HepG2 (cell line): ENCODE measurements at regions not wholly inside any gene's neighbourhood (a gene's known extent, or its start where the extent isn't known, plus 50 kb on each side); places are given as distances from the start of the nearest gene placed in this dataset.

ENCODE experiments used
- ATAC-seq: fragments of 200-7000 bp; cut with Tn5 transposase; 3 replicates; pipeline ENCODE4 v1.9.1; 2020; ENCODE audit warnings: mild to moderate bottlenecking, moderate library complexity
- BruUV-seq: library from RNA; stranded (reverse); fragments of 400-500 nt; replicated peaks from 2 replicates; lab custom pipeline; 2021; lab: Mats Ljungman, UMichigan
- CTCF ChIA-PET: fragments of 300-600 bp; formaldehyde crosslinking; extraction: SDS; loops from one replicate; lab custom pipeline; 2021; ENCODE audit warnings: low total read pairs, inconsistent platforms, low intra/inter-chr PET ratio; lab: Yijun Ruan, JAX
- POLR2A ChIA-PET: fragments of 350-600 bp; sonication (Branson Sonifier 250); formaldehyde crosslinking; loops from one replicate; lab custom pipeline; 2020; ENCODE audit warnings: antibody characterized with exemption, inconsistent platforms; lab: Yijun Ruan, JAX
- DNase-seq: peaks from one replicate; pipeline ENCODE4 v3.0.0-alpha.2; 2015; ENCODE audit warnings: low spot score
- FAIRE-seq: peaks from 3 replicates; lab custom pipeline; 2011; peaks lifted over from hg19 to GRCh38; lab: Jason Lieb, UNC
- H2AFZ ChIP-seq: one replicate; pipeline ENCODE4 v1.6.1; 2011; ENCODE audit warnings: low read length, inconsistent platforms
- H3K27ac ChIP-seq: fragments of 300-600 bp; 3 replicates; pipeline ENCODE4 v1.8.0; 2011; ENCODE audit warnings: mixed run types, mild to moderate bottlenecking, mixed read lengths, low read length, inconsistent platforms; ENCODE audit not compliant: insufficient read depth; ENCODE audit errors: extremely low read length
- H3K27me3 ChIP-seq, 2 experiments: fragments of 200-600 bp in 1 of 2; 2 replicates in 1 of 2; 3 replicates in 1 of 2; pipeline versions ENCODE4 v1.6.0 to v1.8.0; 2011; ENCODE audit warnings: low read length in 2 of 2, mild to moderate bottlenecking in 2 of 2, moderate library complexity in 2 of 2, inconsistent platforms in 1 of 2; ENCODE audit not compliant: insufficient read depth in 2 of 2, control insufficient read depth in 1 of 2
- H3K36me3 ChIP-seq, 2 experiments: fragments of 200-600 bp in 1 of 2; replicated peaks in 1 of 2; 2 replicates in 1 of 2; 3 replicates in 1 of 2; pipeline versions ENCODE4 v1.5.1 to v1.8.0; 2011; ENCODE audit warnings: low read length in 2 of 2, inconsistent platforms in 1 of 2; ENCODE audit not compliant: insufficient read depth in 2 of 2, control insufficient read depth in 1 of 2
- H3K4me1 ChIP-seq: 2 replicates; pipeline ENCODE4 v1.5.1; 2012; ENCODE audit warnings: low read length, inconsistent platforms; ENCODE audit not compliant: insufficient read depth
- H3K4me2 ChIP-seq: 2 replicates; pipeline ENCODE4 v1.6.0; 2011; ENCODE audit warnings: low read depth, low read length, inconsistent platforms
- H3K4me3 ChIP-seq, 3 experiments: fragments of 200-600 bp in 1 of 3; sonication (generic), shearing (Covaris generic) in 1 of 3; replicated peaks in 1 of 3; 2 replicates each; pipeline ENCODE4 v1.5.1; 2011 to 2016; ENCODE audit warnings: low read length in 3 of 3, inconsistent platforms in 2 of 3, low read depth in 2 of 3, mild to moderate bottlenecking in 2 of 3, control low read depth in 1 of 3, mixed read lengths in 1 of 3; ENCODE audit not compliant: insufficient read depth in 1 of 3
- H3K79me2 ChIP-seq: one replicate; pipeline ENCODE4 v1.6.1; 2011; ENCODE audit warnings: low read length, inconsistent platforms; ENCODE audit not compliant: insufficient read depth
- H3K9ac ChIP-seq: 2 replicates; pipeline ENCODE4 v1.6.0; 2011; ENCODE audit warnings: mild to moderate bottlenecking, low read depth, low read length, inconsistent platforms; ENCODE audit not compliant: insufficient read depth
- H3K9me3 ChIP-seq: 2 replicates; pipeline ENCODE4 v1.5.1; 2012; ENCODE audit warnings: mild to moderate bottlenecking, low read length
- H4K20me1 ChIP-seq: 2 replicates; pipeline ENCODE4 v1.6.0; 2011; ENCODE audit warnings: inconsistent platforms, mild to moderate bottlenecking, low read length, moderate library complexity; ENCODE audit not compliant: insufficient read depth
- ATF7 ChIP-seq, 2 experiments: fragments of 450-650 bp in 1 of 2; sonication (generic) in 1 of 2; formaldehyde crosslinking in 1 of 2; IDR thresholded peaks; 2 replicates each; pipeline versions ENCODE4 v1.4.0 to v1.6.1; 2016 to 2020; ENCODE audit warnings: antibody characterized with exemption in 1 of 2, mild to moderate bottlenecking in 1 of 2, missing genetic modification reagents in 1 of 2
- DPF2 ChIP-seq: sonication (generic); formaldehyde crosslinking; IDR thresholded peaks from 2 replicates; pipeline ENCODE4 v1.4.0; 2020; ENCODE audit warnings: mild to moderate bottlenecking, low read depth, missing genetic modification reagents, borderline replicate concordance
- MEIS1 ChIP-seq: sonication (generic); formaldehyde crosslinking; IDR thresholded peaks from 2 replicates; pipeline ENCODE4 v1.9.0; 2021; ENCODE audit warnings: mild to moderate bottlenecking, missing genetic modification reagents, moderate library complexity, borderline replicate concordance
- ZC3H4 ChIP-seq: sonication (generic); formaldehyde crosslinking; IDR thresholded peaks from 2 replicates; pipeline ENCODE4 v1.4.0; 2020; ENCODE audit warnings: missing genetic modification reagents, borderline replicate concordance
- ZNF235 ChIP-seq: sonication (generic); formaldehyde crosslinking; IDR thresholded peaks from 2 replicates; pipeline ENCODE4 v1.8.1; 2023; ENCODE audit warnings: mild to moderate bottlenecking, missing genetic modification reagents, borderline replicate concordance
- ZNF629 ChIP-seq: sonication (generic); formaldehyde crosslinking; conservative IDR thresholded peaks from 2 replicates; pipeline ENCODE4 v1.5.0; 2020; ENCODE audit warnings: missing genetic modification reagents
- WGBS: methylation state at CpG from one replicate; pipeline ENCODE4 v1.1.6; 2017; ENCODE audit warnings: low lambda C conversion rate; 5-methylcytosine and 5-hydroxymethylcytosine counted together
- in situ Hi-C: cut with HindIII; loops from 2 replicates; pipeline ENCODE4 v1.10.0; 2017; ENCODE audit warnings: low pct_unique_long_range_greater_than_20kb; ENCODE audit not compliant: extremely low pct_ligation_motif_present
- intact Hi-C: fragments of 100-400 bp; cut with micrococcal nuclease; formaldehyde crosslinking; loops from one replicate; pipeline ENCODE4 v1.10.0; 2022; ENCODE audit not compliant: unreplicated experiment
- TF ChIP-seq, protein P1 (sequence below): sonication (generic); formaldehyde crosslinking; IDR thresholded peaks from 2 replicates; pipeline ENCODE4 v1.4.0; 2020; ENCODE audit warnings: missing genetic modification reagents
- TF ChIP-seq, protein P2 (sequence below): sonication (generic); formaldehyde crosslinking; IDR thresholded peaks from 2 replicates; pipeline ENCODE4 v1.4.0; 2020; ENCODE audit warnings: missing genetic modification reagents

DNA sequence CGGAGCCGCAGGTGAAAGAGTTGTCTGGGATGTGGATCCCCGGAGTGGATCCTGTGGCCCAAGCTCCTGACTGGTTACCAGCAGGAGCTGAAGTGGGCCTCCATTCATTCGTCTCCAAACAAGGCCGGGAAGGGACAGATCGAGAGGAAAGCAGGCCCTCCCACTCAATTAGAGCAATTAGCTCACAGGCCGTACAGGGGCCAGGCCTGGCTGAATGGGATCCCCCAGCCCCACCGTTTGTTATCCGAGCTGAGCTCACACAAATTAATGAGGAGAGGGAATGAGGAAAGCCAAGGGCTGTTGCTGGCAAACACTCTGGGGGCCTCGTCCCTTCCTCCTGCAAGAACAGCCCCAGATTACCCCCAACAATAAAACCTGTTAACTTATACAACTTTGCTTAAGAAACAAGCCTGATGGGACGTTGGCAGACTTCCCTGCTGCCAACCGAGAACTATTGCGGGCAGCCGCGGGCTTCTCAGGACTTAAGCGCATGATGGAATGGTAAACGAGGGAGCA, 338.0 kb downstream of the BCL11A start:
- DNase-seq (no peak), ATAC-seq (no peak), FAIRE-seq (no peak)
- ChIA-PET CTCF (no interaction called here), POLR2A (no interaction called here)
- H3K79me2 ChIP-seq, result no peaks in the 10 kb centered on the region
- H3K9me3 ChIP-seq, result no peaks in the 10 kb centered on the region
- intact Hi-C loops (no loop called here), in situ Hi-C loops (no loop called here)
- H4K20me1 ChIP-seq, result no peaks in the 10 kb centered on the region
- H3K27ac ChIP-seq, result no peak overlapping the region
- no peaks in the 10 kb centered on the region for H3K36me3 ChIP-seq
- H3K4me2 ChIP-seq, result no peak overlapping the region
- no peak overlapping the region for H2AFZ ChIP-seq
- no peak overlapping the region for H3K9ac ChIP-seq
- no peaks in the 10 kb centered on the region for H3K27me3 ChIP-seq
- WGBS, result 58% methylated on average over 17 of the region's 17 CpGs
- TF ChIP-seq ZNF629 (CRISPR knock-in tag) (no peak), MEIS1 (no peak), DPF2 (CRISPR knock-in tag) (no peak), ZNF235 (CRISPR knock-in tag) (no peak), ZC3H4 (no peak), ATF7 (IDR thresholded peaks at IDR 0.05) (no peak), ATF7 (CRISPR knock-in tag; IDR thresholded peaks at IDR 0.05) (no peak)
- TF ChIP-seq, protein P1, sequence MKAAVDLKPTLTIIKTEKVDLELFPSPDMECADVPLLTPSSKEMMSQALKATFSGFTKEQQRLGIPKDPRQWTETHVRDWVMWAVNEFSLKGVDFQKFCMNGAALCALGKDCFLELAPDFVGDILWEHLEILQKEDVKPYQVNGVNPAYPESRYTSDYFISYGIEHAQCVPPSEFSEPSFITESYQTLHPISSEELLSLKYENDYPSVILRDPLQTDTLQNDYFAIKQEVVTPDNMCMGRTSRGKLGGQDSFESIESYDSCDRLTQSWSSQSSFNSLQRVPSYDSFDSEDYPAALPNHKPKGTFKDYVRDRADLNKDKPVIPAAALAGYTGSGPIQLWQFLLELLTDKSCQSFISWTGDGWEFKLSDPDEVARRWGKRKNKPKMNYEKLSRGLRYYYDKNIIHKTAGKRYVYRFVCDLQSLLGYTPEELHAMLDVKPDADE (CRISPR knock-in tag), result no peak
- TF ChIP-seq, protein P2, sequence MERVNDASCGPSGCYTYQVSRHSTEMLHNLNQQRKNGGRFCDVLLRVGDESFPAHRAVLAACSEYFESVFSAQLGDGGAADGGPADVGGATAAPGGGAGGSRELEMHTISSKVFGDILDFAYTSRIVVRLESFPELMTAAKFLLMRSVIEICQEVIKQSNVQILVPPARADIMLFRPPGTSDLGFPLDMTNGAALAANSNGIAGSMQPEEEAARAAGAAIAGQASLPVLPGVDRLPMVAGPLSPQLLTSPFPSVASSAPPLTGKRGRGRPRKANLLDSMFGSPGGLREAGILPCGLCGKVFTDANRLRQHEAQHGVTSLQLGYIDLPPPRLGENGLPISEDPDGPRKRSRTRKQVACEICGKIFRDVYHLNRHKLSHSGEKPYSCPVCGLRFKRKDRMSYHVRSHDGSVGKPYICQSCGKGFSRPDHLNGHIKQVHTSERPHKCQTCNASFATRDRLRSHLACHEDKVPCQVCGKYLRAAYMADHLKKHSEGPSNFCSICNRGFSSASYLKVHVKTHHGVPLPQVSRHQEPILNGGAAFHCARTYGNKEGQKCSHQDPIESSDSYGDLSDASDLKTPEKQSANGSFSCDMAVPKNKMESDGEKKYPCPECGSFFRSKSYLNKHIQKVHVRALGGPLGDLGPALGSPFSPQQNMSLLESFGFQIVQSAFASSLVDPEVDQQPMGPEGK (CRISPR knock-in tag), result no peak
- H3K4me3 ChIP-seq, result no peak overlapping the region
- no TSS peak for BruUV-seq
- no peaks in the 10 kb centered on the region for H3K4me1 ChIP-seq
